Endothelial cell of umbilical vein (primary cell): ENCODE measurements at regions not wholly inside any gene's neighbourhood (a gene's known extent, or its start where the extent isn't known, plus 50 kb on each side); places are given as distances from the start of the nearest gene placed in this dataset.

Experiments
- BruUV-seq: library from RNA; stranded (reverse); fragments of 400-500 nt; replicated peaks from 2 replicates; lab custom pipeline; 2021; lab: Mats Ljungman, UMichigan
- CTCF ChIA-PET: fragments of 300-600, 350-600 bp; sonication (Branson Sonifier 250); formaldehyde crosslinking; loops from one replicate; lab custom pipeline; 2021; ENCODE audit warnings: antibody characterized with exemption, inconsistent platforms; lab: Charles Lee
- POLR2A ChIA-PET: fragments of 300-600, 350-600 bp; sonication (Branson Sonifier 250); formaldehyde crosslinking; loops from one replicate; lab custom pipeline; 2021; ENCODE audit warnings: antibody characterized with exemption, inconsistent platforms; lab: Charles Lee
- DNase-seq: peaks from one replicate; pipeline ENCODE4 v3.0.0-alpha.2; 2011; ENCODE audit warnings: low read depth, low spot score
- FAIRE-seq: peaks from 2 replicates; lab custom pipeline; 2011; peaks lifted over from hg19 to GRCh38; lab: Jason Lieb, UNC
- H2AFZ ChIP-seq: 2 replicates; pipeline ENCODE4 v1.6.0; 2012; ENCODE audit warnings: low read depth, low read length, control low read depth, inconsistent platforms
- H3K27ac ChIP-seq: 2 replicates; pipeline ENCODE4 v1.5.1; 2011; ENCODE audit warnings: low read depth, mild to moderate bottlenecking, control low read depth, low read length, moderate library complexity; ENCODE audit not compliant: insufficient read depth
- H3K27me3 ChIP-seq, 2 experiments: 2 replicates each; pipeline versions ENCODE4 v1.6.0 to v1.6.1; 2011; ENCODE audit warnings: low read length in 2 of 2, mixed read lengths in 1 of 2; ENCODE audit not compliant: control insufficient read depth in 2 of 2, insufficient read depth in 2 of 2
- H3K36me3 ChIP-seq, 2 experiments: 2 replicates in 1 of 2; 3 replicates in 1 of 2; pipeline ENCODE4 v1.5.1; 2011; ENCODE audit warnings: low read length in 2 of 2, mild to moderate bottlenecking in 1 of 2, moderate library complexity in 1 of 2; ENCODE audit not compliant: control insufficient read depth in 2 of 2, insufficient read depth in 2 of 2; ENCODE audit errors: extremely low read depth in 1 of 2
- H3K4me1 ChIP-seq: 3 replicates; pipeline ENCODE4 v1.5.1; 2011; ENCODE audit warnings: mild to moderate bottlenecking, low read length; ENCODE audit not compliant: control insufficient read depth, insufficient read depth; ENCODE audit errors: extremely low read depth
- H3K4me2 ChIP-seq: 2 replicates; pipeline ENCODE4 v1.6.1; 2011; ENCODE audit warnings: low read length, control low read depth, mixed read lengths; ENCODE audit not compliant: insufficient read depth
- H3K4me3 ChIP-seq, 3 experiments: fragments of 200-600 bp in 1 of 3; sonication (generic), shearing (Covaris generic) in 1 of 3; replicated peaks in 1 of 3; 2 replicates each; pipeline ENCODE4 v1.5.1; 2011 to 2016; ENCODE audit warnings: control low read depth in 3 of 3, low read length in 3 of 3, mild to moderate bottlenecking in 2 of 3, inconsistent platforms in 1 of 3, low read depth in 1 of 3, moderate library complexity in 1 of 3; ENCODE audit not compliant: insufficient read depth in 1 of 3
- H3K79me2 ChIP-seq: 2 replicates; pipeline ENCODE4 v1.6.0; 2012; ENCODE audit warnings: low read length, inconsistent platforms; ENCODE audit not compliant: control insufficient read depth, insufficient read depth
- H3K9ac ChIP-seq: replicated peaks from 2 replicates; pipeline ENCODE3; 2011; ENCODE audit warnings: low read length, control low read depth; ENCODE audit not compliant: insufficient read depth; ENCODE audit errors: extremely low read depth
- H3K9me1 ChIP-seq: replicated peaks from 3 replicates; pipeline ENCODE4 v1.6.0; 2011; ENCODE audit warnings: mild to moderate bottlenecking, low read length; ENCODE audit not compliant: control insufficient read depth, insufficient read depth; ENCODE audit errors: extremely low read depth
- H3K9me3 ChIP-seq: replicated peaks from 2 replicates; pipeline ENCODE4 v1.5.1; 2012; ENCODE audit warnings: low read length, inconsistent platforms; ENCODE audit not compliant: control insufficient read depth, insufficient read depth
- H4K20me1 ChIP-seq: replicated peaks from 2 replicates; pipeline ENCODE3; 2011; ENCODE audit warnings: mild to moderate bottlenecking, low read length; ENCODE audit not compliant: control insufficient read depth, insufficient read depth; ENCODE audit errors: extremely low read depth
- EZH2 ChIP-seq: IDR thresholded peaks from 2 replicates; pipeline ENCODE4 v1.6.1; 2012; ENCODE audit warnings: borderline replicate concordance, low read depth, mild to moderate bottlenecking, moderate library complexity, low read length, inconsistent platforms; ENCODE audit not compliant: severe bottlenecking
- FOS ChIP-seq: IDR thresholded peaks from 2 replicates; pipeline ENCODE4 v1.6.1; 2011; ENCODE audit warnings: mild to moderate bottlenecking, low read length, moderate library complexity, borderline replicate concordance; ENCODE audit not compliant: insufficient read depth
- GATA2 ChIP-seq: IDR thresholded peaks from 2 replicates; pipeline ENCODE4 v1.7.0; 2011; ENCODE audit warnings: low read depth, mild to moderate bottlenecking, moderate library complexity, mixed read lengths, low read length; ENCODE audit not compliant: insufficient read length, insufficient read depth
- JUN ChIP-seq: IDR thresholded peaks from 2 replicates; pipeline ENCODE4 v1.6.1; 2011; ENCODE audit warnings: borderline replicate concordance, low read depth; ENCODE audit not compliant: insufficient read length, insufficient read depth
- MAX ChIP-seq: IDR thresholded peaks from 2 replicates; pipeline ENCODE4 v1.6.1; 2011; ENCODE audit not compliant: insufficient read depth, insufficient read length
- MYC ChIP-seq: IDR thresholded peaks from one replicate; pipeline ENCODE4 v1.6.1; 2011; ENCODE audit warnings: mild to moderate bottlenecking, low read depth, low read length
- POLR2A ChIP-seq: IDR thresholded peaks from 2 replicates; pipeline ENCODE4 v1.6.1; 2012; ENCODE audit warnings: low read depth, mild to moderate bottlenecking, control low read depth, low read length
- POLR2AphosphoS5 ChIP-seq: IDR thresholded peaks from 2 replicates; pipeline ENCODE4 v1.6.1; 2012; ENCODE audit warnings: low read depth, mild to moderate bottlenecking, control low read depth, low read length, moderate library complexity; ENCODE audit not compliant: insufficient read depth
- dilution Hi-C: fragments of 300-500 bp; cut with MboI; formaldehyde crosslinking; loops from one replicate; pipeline ENCODE4 v1.15.0; 2019; ENCODE audit warnings: low sequenced_read_pairs; ENCODE audit not compliant: extremely low pct_ligation_motif_present
- intact Hi-C: fragments of 100-400 bp; cut with micrococcal nuclease; formaldehyde crosslinking; loops from one replicate; pipeline ENCODE4 v1.10.0; 2022
- TF ChIP-seq, protein P1 (sequence below), 2 donors: IDR thresholded peaks; 1 replicate in 1 of 2; 2 replicates in 1 of 2; pipeline ENCODE4 v1.5.1; 2011; ENCODE audit warnings: low read length in 2 of 2, mild to moderate bottlenecking in 2 of 2, moderate library complexity in 2 of 2, control low read depth in 1 of 2, inconsistent platforms in 1 of 2, low read depth in 1 of 2; ENCODE audit not compliant: insufficient read depth in 1 of 2; ENCODE audit errors: extremely low read depth in 1 of 2

DNA sequence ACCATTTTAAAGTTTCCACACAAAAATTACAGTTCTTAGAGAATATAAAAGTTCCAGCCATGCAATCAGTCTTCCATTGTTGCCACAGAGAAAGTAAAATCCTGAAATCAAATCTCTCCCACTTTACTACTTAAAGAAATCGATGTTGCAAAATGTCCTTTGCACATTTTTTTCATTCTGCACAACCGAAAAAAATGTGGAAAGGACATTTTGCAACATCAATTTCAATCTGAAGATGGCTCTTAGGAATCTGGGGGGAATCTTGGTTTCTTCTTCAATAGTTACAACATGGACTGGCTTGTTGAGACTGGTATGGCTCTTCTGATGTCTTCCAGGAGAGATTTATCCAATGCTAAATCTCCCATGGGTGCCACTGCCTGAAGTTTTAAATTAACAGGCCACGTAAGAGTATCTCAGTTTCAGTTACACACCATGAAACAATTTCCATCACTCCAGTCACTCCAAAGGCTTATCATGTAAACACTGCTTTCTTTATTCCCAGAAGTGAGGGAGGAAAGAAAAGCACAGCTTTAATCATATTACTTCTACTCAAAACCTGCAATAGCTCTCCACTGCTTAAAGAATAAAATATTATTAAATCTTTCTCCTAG is 55.8 kb upstream of the CTNNB1 start:
- dilution Hi-C loops (no loop called here), intact Hi-C loops (loop anchor here (1.0 kb wide), 1 partner anchor 44 kb away; no protein-coding TSS in a partner anchor)
- no peaks in the 10 kb centered on the region for H3K9me1 ChIP-seq
- no peaks in the 10 kb centered on the region for H3K9me3 ChIP-seq
- ChIA-PET POLR2A (no interaction called here), CTCF (no interaction called here)
- no peaks in the 10 kb centered on the region for H4K20me1 ChIP-seq
- H3K4me3 ChIP-seq = no peak overlapping the region
- no peak overlapping the region for H3K9ac ChIP-seq
- no peak overlapping the region for H3K4me2 ChIP-seq
- TF ChIP-seq JUN (no peak), GATA2 (no peak), EZH2 (no peak)
- TF ChIP-seq, protein P1, sequence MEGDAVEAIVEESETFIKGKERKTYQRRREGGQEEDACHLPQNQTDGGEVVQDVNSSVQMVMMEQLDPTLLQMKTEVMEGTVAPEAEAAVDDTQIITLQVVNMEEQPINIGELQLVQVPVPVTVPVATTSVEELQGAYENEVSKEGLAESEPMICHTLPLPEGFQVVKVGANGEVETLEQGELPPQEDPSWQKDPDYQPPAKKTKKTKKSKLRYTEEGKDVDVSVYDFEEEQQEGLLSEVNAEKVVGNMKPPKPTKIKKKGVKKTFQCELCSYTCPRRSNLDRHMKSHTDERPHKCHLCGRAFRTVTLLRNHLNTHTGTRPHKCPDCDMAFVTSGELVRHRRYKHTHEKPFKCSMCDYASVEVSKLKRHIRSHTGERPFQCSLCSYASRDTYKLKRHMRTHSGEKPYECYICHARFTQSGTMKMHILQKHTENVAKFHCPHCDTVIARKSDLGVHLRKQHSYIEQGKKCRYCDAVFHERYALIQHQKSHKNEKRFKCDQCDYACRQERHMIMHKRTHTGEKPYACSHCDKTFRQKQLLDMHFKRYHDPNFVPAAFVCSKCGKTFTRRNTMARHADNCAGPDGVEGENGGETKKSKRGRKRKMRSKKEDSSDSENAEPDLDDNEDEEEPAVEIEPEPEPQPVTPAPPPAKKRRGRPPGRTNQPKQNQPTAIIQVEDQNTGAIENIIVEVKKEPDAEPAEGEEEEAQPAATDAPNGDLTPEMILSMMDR (IDR thresholded peaks at IDR 0.05; ENCODE audit: extremely low read depth in 1 of 2, insufficient read depth in 1 of 2, low read depth in 1 of 2, low read length in 2 of 2) = no peak
- H3K4me1 ChIP-seq = peaks cover under 1% of the 10 kb centered on the region
- no peak overlapping the region for H3K27ac ChIP-seq
- no peak for DNase-seq
- no peaks in the 10 kb centered on the region for H3K79me2 ChIP-seq
- no peak overlapping the region for H2AFZ ChIP-seq
- no peaks in the 10 kb centered on the region for H3K36me3 ChIP-seq
- no TSS peak for BruUV-seq
- H3K27me3 ChIP-seq = peaks cover 4 to 10% of the 10 kb centered on the region in 2 experiments
- FAIRE-seq = no peak

DNA sequence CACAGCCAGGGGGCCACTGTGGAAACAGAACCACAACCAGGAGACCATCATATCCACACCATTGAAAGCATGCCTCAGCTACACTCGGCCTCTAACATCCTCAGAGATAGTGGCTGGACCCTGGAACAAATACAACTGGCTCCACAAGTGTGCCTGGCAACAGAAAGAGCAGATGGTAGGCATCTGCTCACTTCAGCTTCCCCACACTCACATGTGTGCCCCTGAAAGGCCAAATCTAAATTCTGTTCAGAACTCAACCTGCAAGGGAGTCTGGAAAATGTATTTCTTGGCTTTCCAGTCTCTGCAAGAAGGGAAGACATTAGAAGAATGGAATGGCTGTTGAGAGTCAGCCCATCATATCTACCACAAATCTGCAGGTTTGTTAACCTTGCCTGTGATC is 54.7 kb upstream of the CTNNB1 start:
- dilution Hi-C loops = no loop called here
- POLR2A ChIA-PET = no interaction called here

More for the DNA sequence above, 54.7 kb upstream of the CTNNB1 start:
- BruUV-seq = no TSS peak
- H3K79me2 ChIP-seq = no peaks in the 10 kb centered on the region
- H3K9ac ChIP-seq = no peak overlapping the region
- H3K27ac ChIP-seq = no peak overlapping the region
- no peaks in the 10 kb centered on the region for H4K20me1 ChIP-seq
- no peaks in the 10 kb centered on the region for H3K36me3 ChIP-seq
- no peaks in the 10 kb centered on the region for H3K9me3 ChIP-seq
- DNase-seq = no peak
- H3K4me3 ChIP-seq = no peak overlapping the region
- no peak overlapping the region for H2AFZ ChIP-seq
- no peak for TF ChIP-seq JUN
- no peak for TF ChIP-seq EZH2
- no peak for TF ChIP-seq MAX
- no peak for TF ChIP-seq FOS
- no peak for TF ChIP-seq GATA2
- TF ChIP-seq POLR2AphosphoS5 = no peak
- TF ChIP-seq, protein P1 (IDR thresholded peaks at IDR 0.05; ENCODE audit: extremely low read depth in 1 of 2, insufficient read depth in 1 of 2, low read depth in 1 of 2, low read length in 2 of 2) = no peak
- no peak for TF ChIP-seq POLR2A
- no peak for TF ChIP-seq MYC
- CTCF ChIA-PET = no interaction called here
- FAIRE-seq = no peak
- H3K9me1 ChIP-seq = no peaks in the 10 kb centered on the region
- peaks cover 2% of the 10 kb centered on the region for H3K4me1 ChIP-seq
- H3K4me2 ChIP-seq = no peak overlapping the region
- H3K27me3 ChIP-seq = peaks cover 2 to 10% of the 10 kb centered on the region in 2 experiments
- intact Hi-C loops = no loop called here
